ENCODE measurements at regions not wholly inside any gene's neighbourhood (a gene's known extent, or its start where the extent isn't known, plus 50 kb on each side); places are given as distances from the start of the nearest gene placed in this dataset.

DNA sequence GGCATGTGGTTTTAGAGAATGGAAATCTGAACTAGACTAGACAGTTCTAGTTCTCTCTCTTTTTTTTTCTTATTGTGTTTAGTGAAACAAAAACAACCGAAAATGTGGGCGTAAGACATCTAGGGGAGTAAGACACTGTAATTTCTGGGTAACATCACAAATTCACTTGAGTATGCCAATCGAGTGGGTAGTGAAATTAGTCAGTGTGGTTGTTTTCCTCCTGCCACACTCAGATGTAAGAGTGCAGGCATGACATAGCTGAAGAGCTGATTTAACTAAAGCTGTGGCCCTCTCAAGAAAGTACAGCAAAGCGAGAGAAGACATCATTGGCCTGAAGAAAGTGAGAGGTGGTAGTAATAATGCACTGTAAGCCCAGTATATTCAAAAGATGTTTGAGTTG is 1585.3 kb upstream of the AGA start:
- no peak overlapping the region for H3K27ac ChIP-seq
- TF ChIP-seq, protein P1, sequence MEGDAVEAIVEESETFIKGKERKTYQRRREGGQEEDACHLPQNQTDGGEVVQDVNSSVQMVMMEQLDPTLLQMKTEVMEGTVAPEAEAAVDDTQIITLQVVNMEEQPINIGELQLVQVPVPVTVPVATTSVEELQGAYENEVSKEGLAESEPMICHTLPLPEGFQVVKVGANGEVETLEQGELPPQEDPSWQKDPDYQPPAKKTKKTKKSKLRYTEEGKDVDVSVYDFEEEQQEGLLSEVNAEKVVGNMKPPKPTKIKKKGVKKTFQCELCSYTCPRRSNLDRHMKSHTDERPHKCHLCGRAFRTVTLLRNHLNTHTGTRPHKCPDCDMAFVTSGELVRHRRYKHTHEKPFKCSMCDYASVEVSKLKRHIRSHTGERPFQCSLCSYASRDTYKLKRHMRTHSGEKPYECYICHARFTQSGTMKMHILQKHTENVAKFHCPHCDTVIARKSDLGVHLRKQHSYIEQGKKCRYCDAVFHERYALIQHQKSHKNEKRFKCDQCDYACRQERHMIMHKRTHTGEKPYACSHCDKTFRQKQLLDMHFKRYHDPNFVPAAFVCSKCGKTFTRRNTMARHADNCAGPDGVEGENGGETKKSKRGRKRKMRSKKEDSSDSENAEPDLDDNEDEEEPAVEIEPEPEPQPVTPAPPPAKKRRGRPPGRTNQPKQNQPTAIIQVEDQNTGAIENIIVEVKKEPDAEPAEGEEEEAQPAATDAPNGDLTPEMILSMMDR (conservative IDR thresholded peaks at IDR 0.05; ENCODE audit: low read depth, low read length), result no peak
- no peak overlapping the region for H2AFZ ChIP-seq (ENCODE audit: low read depth)
- no peak overlapping the region for H3K9ac ChIP-seq
- H3K4me3 ChIP-seq (IDR thresholded peaks at IDR 0.05; ENCODE audit: insufficient read depth, low read depth, low read length), result no peak overlapping the region
- H3K4me1 ChIP-seq (ENCODE audit: low read depth, poor library complexity, severe bottlenecking), result no peaks in the 10 kb centered on the region
- no peaks in the 10 kb centered on the region for H3K27me3 ChIP-seq (ENCODE audit: insufficient read depth, low read depth)
- no peaks in the 10 kb centered on the region for H3K79me2 ChIP-seq (ENCODE audit: insufficient read depth, low read depth)
- no peaks in the 10 kb centered on the region for H3K36me3 ChIP-seq (ENCODE audit: insufficient read depth)
- H3K4me2 ChIP-seq, result no peak overlapping the region
- no peaks in the 10 kb centered on the region for H4K20me1 ChIP-seq (ENCODE audit: insufficient read depth)

DNA sequence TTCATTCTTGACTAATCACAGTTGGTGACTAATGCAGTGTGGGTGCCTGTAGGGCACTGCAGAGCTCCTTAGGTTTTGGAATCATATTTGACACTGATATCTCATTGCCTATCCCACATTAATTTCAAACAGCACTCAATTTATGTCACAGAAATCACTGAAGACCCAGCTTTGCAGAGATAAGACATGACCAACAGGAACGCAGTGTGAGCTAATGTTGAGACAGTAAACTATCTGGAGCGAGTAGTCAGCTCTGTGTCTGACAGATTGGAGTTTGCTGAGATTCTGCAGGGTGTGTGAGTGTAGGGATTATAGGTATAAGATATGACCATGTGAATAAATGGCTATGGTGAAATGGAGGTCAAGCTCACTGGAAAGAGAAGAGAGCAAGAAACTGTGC is 1586.1 kb upstream of the AGA start:
- Histone ChIP-seq H3K36me3 (ENCODE audit: insufficient read depth) (no peaks in the 10 kb centered on the region), H3K27me3 (ENCODE audit: insufficient read depth, low read depth) (no peaks in the 10 kb centered on the region), H3K9ac (no peak overlapping the region), H3K4me1 (ENCODE audit: low read depth, poor library complexity, severe bottlenecking) (no peaks in the 10 kb centered on the region), H2AFZ (ENCODE audit: low read depth) (no peak overlapping the region), H4K20me1 (ENCODE audit: insufficient read depth) (no peaks in the 10 kb centered on the region), H3K27ac (no peak overlapping the region), H3K79me2 (ENCODE audit: insufficient read depth, low read depth) (no peaks in the 10 kb centered on the region), H3K4me2 (no peak overlapping the region), H3K4me3 (IDR thresholded peaks at IDR 0.05; ENCODE audit: insufficient read depth, low read depth, low read length) (no peak overlapping the region)
- TF ChIP-seq, protein P1 (conservative IDR thresholded peaks at IDR 0.05; ENCODE audit: low read depth, low read length), result no peak

DNA sequence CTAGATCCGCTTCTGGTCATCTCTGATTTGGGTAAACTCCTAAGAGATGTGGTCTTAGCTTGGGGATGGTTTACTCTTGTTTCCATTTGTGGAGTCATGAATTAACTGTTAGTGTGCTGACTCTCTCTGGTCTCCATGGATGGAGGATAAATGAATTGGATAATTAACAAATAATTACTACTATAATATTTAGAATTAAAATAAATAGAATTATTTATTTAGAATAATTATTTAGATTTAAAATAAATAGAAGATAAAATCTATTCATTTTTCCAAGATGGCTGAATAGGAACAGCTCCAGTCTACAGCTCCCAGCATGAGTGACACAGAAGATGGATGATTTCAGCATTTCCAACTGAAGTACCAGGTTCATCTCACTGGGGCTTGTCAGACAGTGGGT is 1587.4 kb upstream of the AGA start:
- TF ChIP-seq, protein P1 (conservative IDR thresholded peaks at IDR 0.05; ENCODE audit: low read depth, low read length), result no peak
- Histone ChIP-seq H2AFZ (ENCODE audit: low read depth) (no peak overlapping the region), H3K27ac (no peak overlapping the region), H3K4me3 (IDR thresholded peaks at IDR 0.05; ENCODE audit: insufficient read depth, low read depth, low read length) (no peak overlapping the region), H3K79me2 (ENCODE audit: insufficient read depth, low read depth) (no peaks in the 10 kb centered on the region), H3K4me2 (no peak overlapping the region), H4K20me1 (ENCODE audit: insufficient read depth) (no peaks in the 10 kb centered on the region), H3K4me1 (ENCODE audit: low read depth, poor library complexity, severe bottlenecking) (no peaks in the 10 kb centered on the region), H3K9ac (no peak overlapping the region), H3K36me3 (ENCODE audit: insufficient read depth) (no peaks in the 10 kb centered on the region), H3K27me3 (ENCODE audit: insufficient read depth, low read depth) (no peaks in the 10 kb centered on the region)

DNA sequence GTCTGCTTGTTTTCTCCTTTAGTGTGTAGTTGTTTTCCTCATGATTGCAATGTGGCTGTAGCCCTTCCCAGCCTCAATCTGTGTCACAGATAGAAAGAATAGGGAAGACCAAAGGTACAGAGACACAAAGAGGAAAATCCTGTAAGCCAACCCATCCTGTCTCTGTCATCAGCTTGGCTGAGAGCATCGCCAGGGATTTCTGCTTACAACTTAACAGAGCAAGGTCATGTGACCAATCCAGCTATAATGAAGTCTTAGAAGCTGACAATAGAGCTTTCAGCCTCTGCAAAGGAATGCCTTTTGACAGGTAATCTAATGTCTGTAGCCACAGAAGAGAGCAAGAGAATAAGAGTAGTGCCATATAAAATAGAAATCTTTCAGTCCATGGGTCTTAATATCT is 1598.0 kb upstream of the AGA start:
- Histone ChIP-seq H3K36me3 (ENCODE audit: insufficient read depth) (no peaks in the 10 kb centered on the region), H3K27ac (no peak overlapping the region), H3K4me2 (no peak overlapping the region), H3K27me3 (ENCODE audit: insufficient read depth, low read depth) (no peaks in the 10 kb centered on the region), H4K20me1 (ENCODE audit: insufficient read depth) (no peaks in the 10 kb centered on the region), H3K9ac (no peak overlapping the region), H3K79me2 (ENCODE audit: insufficient read depth, low read depth) (no peaks in the 10 kb centered on the region), H3K4me1 (ENCODE audit: low read depth, poor library complexity, severe bottlenecking) (no peaks in the 10 kb centered on the region), H3K4me3 (IDR thresholded peaks at IDR 0.05; ENCODE audit: insufficient read depth, low read depth, low read length) (no peak overlapping the region), H2AFZ (ENCODE audit: low read depth) (no peak overlapping the region)
- TF ChIP-seq, protein P1 (conservative IDR thresholded peaks at IDR 0.05; ENCODE audit: low read depth, low read length), result no peak

Data from KMS-11 (cell line).